H1 (cell line): ENCODE measurements at regions not wholly inside any gene's neighbourhood (a gene's known extent, or its start where the extent isn't known, plus 50 kb on each side); places are given as distances from the start of the nearest gene placed in this dataset.

Experiments
- CTCF ChIA-PET: fragments of 300-600 bp; sonication (Branson Sonifier 250); formaldehyde crosslinking; loops from one replicate; lab custom pipeline; 2021; ENCODE audit not compliant: partially characterized antibody; lab: Charles Lee
- POLR2A ChIA-PET: fragments of 300-600 bp; sonication (Branson Sonifier 250); formaldehyde crosslinking; loops from one replicate; lab custom pipeline; 2021; ENCODE audit warnings: inconsistent platforms; ENCODE audit not compliant: partially characterized antibody; lab: Charles Lee
- DNase-seq, 2 experiments: peaks; one replicate each; pipeline versions ENCODE4 v3.0.0 to v3.0.0-alpha.2; 2010 to 2022; ENCODE audit warnings: low spot score in 2 of 2, low read depth in 1 of 2, mixed read lengths in 1 of 2
- FAIRE-seq: peaks from 2 replicates; lab custom pipeline; 2011; peaks lifted over from hg19 to GRCh38; lab: Jason Lieb, UNC
- H2AFZ ChIP-seq: 2 replicates; pipeline ENCODE4 v1.8.1; 2012; ENCODE audit warnings: low read length, inconsistent platforms
- H2AK5ac ChIP-seq: 2 replicates; pipeline ENCODE4 v1.6.1; 2013; ENCODE audit warnings: low read depth, low read length
- H2BK120ac ChIP-seq: replicated peaks from 2 replicates; pipeline ENCODE3; 2013; ENCODE audit warnings: low read depth, low read length, inconsistent platforms
- H2BK12ac ChIP-seq: 2 replicates; pipeline ENCODE4 v1.6.1; 2013; ENCODE audit warnings: low read depth, low read length
- H2BK15ac ChIP-seq: 2 replicates; pipeline ENCODE4 v1.6.1; 2013; ENCODE audit warnings: low read length
- H2BK20ac ChIP-seq: 2 replicates; pipeline ENCODE4 v1.6.1; 2013; ENCODE audit warnings: low read length
- H2BK5ac ChIP-seq: 2 replicates; pipeline ENCODE4 v1.6.1; 2013; ENCODE audit warnings: low read depth, low read length
- H3K14ac ChIP-seq: 2 replicates; pipeline ENCODE4 v1.6.1; 2013; ENCODE audit warnings: inconsistent platforms; ENCODE audit not compliant: insufficient read length
- H3K18ac ChIP-seq: 2 replicates; pipeline ENCODE4 v1.6.1; 2013; ENCODE audit warnings: low read length; ENCODE audit errors: extremely low read depth
- H3K23ac ChIP-seq: 2 replicates; pipeline ENCODE4 v1.6.1; 2013; ENCODE audit warnings: inconsistent platforms; ENCODE audit not compliant: insufficient read length
- H3K23me2 ChIP-seq: 2 replicates; pipeline ENCODE4 v1.6.1; 2013; ENCODE audit warnings: low read depth, low read length
- H3K27ac ChIP-seq: 2 replicates; pipeline ENCODE4 v1.6.1; 2011; ENCODE audit warnings: low read depth, low read length, inconsistent platforms
- H3K27me3 ChIP-seq, 4 experiments: replicated peaks in 1 of 4; 1 replicate in 1 of 4; 2 replicates in 3 of 4; pipeline versions ENCODE4 v1.6.1 to v1.8.1; 2011 to 2013; ENCODE audit warnings: low read length in 3 of 4, mild to moderate bottlenecking in 3 of 4, inconsistent platforms in 2 of 4, mixed read lengths in 2 of 4, moderate library complexity in 1 of 4; ENCODE audit not compliant: control insufficient read depth in 3 of 4, insufficient read depth in 3 of 4; ENCODE audit errors: extremely low read depth in 1 of 4
- H3K36me3 ChIP-seq, 4 experiments: 2 replicates each; pipeline versions ENCODE4 v1.6.1 to v1.8.1; 2011 to 2013; ENCODE audit warnings: mild to moderate bottlenecking in 4 of 4, low read length in 3 of 4, moderate library complexity in 2 of 4, control low read depth in 1 of 4, inconsistent platforms in 1 of 4; ENCODE audit not compliant: insufficient read depth in 4 of 4, control insufficient read depth in 2 of 4
- H3K4ac ChIP-seq: replicated peaks from 2 replicates; pipeline ENCODE3; 2013; ENCODE audit warnings: low read length, low read depth, mixed read lengths, inconsistent platforms; ENCODE audit not compliant: insufficient read length
- H3K4me1 ChIP-seq, 4 experiments: replicated peaks in 1 of 4; 1 replicate in 1 of 4; 2 replicates in 3 of 4; pipeline versions ENCODE4 v1.6.1 to v1.8.1; 2011 to 2013; ENCODE audit warnings: low read length in 3 of 4, inconsistent platforms in 2 of 4, mixed read lengths in 1 of 4; ENCODE audit not compliant: insufficient read depth in 4 of 4, control insufficient read depth in 3 of 4
- H3K4me2 ChIP-seq, 2 experiments: 2 replicates each; pipeline versions ENCODE4 v1.6.1 to v1.8.1; 2011 to 2013; ENCODE audit warnings: low read depth in 2 of 2, low read length in 2 of 2, control low read depth in 1 of 2, inconsistent platforms in 1 of 2, mild to moderate bottlenecking in 1 of 2; ENCODE audit not compliant: insufficient read depth in 1 of 2
- H3K4me3 ChIP-seq, 4 experiments: fragments of 200-600, 300-600 bp in 1 of 4; sonication (generic), shearing (Covaris generic), sonication (Bioruptor Twin) in 1 of 4; 2 replicates each; pipeline versions ENCODE4 v1.5.1 to v1.8.1; 2011 to 2016; ENCODE audit warnings: low read length in 4 of 4, low read depth in 3 of 4, control low read depth in 2 of 4, inconsistent platforms in 2 of 4, mild to moderate bottlenecking in 2 of 4, mixed read lengths in 1 of 4, moderate library complexity in 1 of 4; ENCODE audit not compliant: insufficient read depth in 2 of 4; ENCODE audit errors: extremely low read depth in 1 of 4
- H3K56ac ChIP-seq: replicated peaks from 2 replicates; pipeline ENCODE3; 2013; ENCODE audit warnings: low read depth, mild to moderate bottlenecking, mixed read lengths, low read length, inconsistent platforms; ENCODE audit not compliant: insufficient read length
- H3K79me1 ChIP-seq: 2 replicates; pipeline ENCODE4 v1.6.1; 2013; ENCODE audit warnings: low read depth, low read length, control low read depth
- H3K79me2 ChIP-seq, 2 experiments: 2 replicates each; pipeline versions ENCODE4 v1.6.1 to v1.8.1; 2012 to 2013; ENCODE audit warnings: low read length in 2 of 2, mild to moderate bottlenecking in 2 of 2, inconsistent platforms in 1 of 2; ENCODE audit not compliant: insufficient read depth in 2 of 2, control insufficient read depth in 1 of 2
- H3K9ac ChIP-seq, 4 experiments: replicated peaks in 1 of 4; 1 replicate in 1 of 4; 2 replicates in 3 of 4; pipeline versions ENCODE4 v1.6.1 to v1.8.1; 2011 to 2013; ENCODE audit warnings: low read depth in 3 of 4, low read length in 3 of 4, control low read depth in 2 of 4, mild to moderate bottlenecking in 2 of 4, moderate library complexity in 2 of 4, inconsistent platforms in 1 of 4; ENCODE audit errors: extremely low read depth in 1 of 4
- H3K9me3 ChIP-seq, 2 experiments: 2 replicates each; pipeline versions ENCODE4 v1.6.1 to v1.8.1; 2012 to 2013; ENCODE audit warnings: mild to moderate bottlenecking in 2 of 2, moderate library complexity in 2 of 2, control low read depth in 1 of 2, inconsistent platforms in 1 of 2, low read depth in 1 of 2, low read length in 1 of 2, mixed read lengths in 1 of 2; ENCODE audit not compliant: insufficient read depth in 2 of 2
- H4K20me1 ChIP-seq, 2 experiments: replicated peaks in 1 of 2; 2 replicates each; pipeline versions ENCODE3 to v1.8.1; 2011 to 2013; ENCODE audit warnings: inconsistent platforms in 2 of 2, low read length in 2 of 2, mild to moderate bottlenecking in 1 of 2; ENCODE audit not compliant: insufficient read depth in 2 of 2, control insufficient read depth in 1 of 2
- H4K5ac ChIP-seq: 2 replicates; pipeline ENCODE4 v1.6.1; 2013; ENCODE audit warnings: low read length, low read depth, mixed read lengths, inconsistent platforms; ENCODE audit not compliant: insufficient read length
- H4K8ac ChIP-seq: 2 replicates; pipeline ENCODE4 v1.8.0; 2013; ENCODE audit warnings: mild to moderate bottlenecking, moderate library complexity, low read length, inconsistent platforms; ENCODE audit not compliant: insufficient read depth; ENCODE audit errors: extremely low read depth
- H4K91ac ChIP-seq: replicated peaks from 2 replicates; pipeline ENCODE3; 2013; ENCODE audit warnings: low read length, mixed read lengths, inconsistent platforms; ENCODE audit not compliant: insufficient read length
- GTF2F1 ChIP-seq: IDR thresholded peaks from 2 replicates; pipeline ENCODE4 v1.6.1; 2012; ENCODE audit warnings: low read depth, low read length, improper control_type of control experiment, borderline replicate concordance
- POLR2AphosphoS5 ChIP-seq: IDR thresholded peaks from 2 replicates; pipeline ENCODE4 v1.6.1; 2011; ENCODE audit warnings: low read depth, low read length
- POU5F1 ChIP-seq: IDR thresholded peaks from 2 replicates; pipeline ENCODE4 v1.6.1; 2011; ENCODE audit warnings: low read depth, mild to moderate bottlenecking, low read length, moderate library complexity
- WGBS, 2 experiments: shearing (Covaris generic) in 1 of 2; methylation state at CpG; one replicate each; pipeline versions ENCODE4 v1.1.6 to v1.1.7; 2013 to 2015; ENCODE audit warnings: low lambda C conversion rate in 2 of 2, mixed read lengths in 2 of 2, inconsistent platforms in 1 of 2, low coverage in 1 of 2, missing lambda C conversion rate in 1 of 2; ENCODE audit not compliant: insufficient replicate concordance in 2 of 2, insufficient coverage in 1 of 2, insufficient read length in 1 of 2; ENCODE audit errors: extremely low coverage in 1 of 2, missing lambda C conversion rate in 1 of 2; 5-methylcytosine and 5-hydroxymethylcytosine counted together

- Histone ChIP-seq H3K23ac (no peak overlapping the region), H3K79me1 (no peaks in the 10 kb centered on the region), H3K36me3 (no peaks in the 10 kb centered on the region), H2AK5ac (no peak overlapping the region), H3K56ac (no peak overlapping the region), H3K4me1 (no peaks in the 10 kb centered on the region), H3K4ac (no peak overlapping the region), H3K79me2 (no peaks in the 10 kb centered on the region), H3K27me3 (no peaks in the 10 kb centered on the region), H3K9ac (no peak overlapping the region), H3K4me2 (no peak overlapping the region), H2BK15ac (no peak overlapping the region), H3K23me2 (peaks cover 3% of the 10 kb centered on the region; the same call in 1 of the 2 replicates), H2AFZ (no peak overlapping the region), H4K8ac (no peak overlapping the region), H2BK12ac (no peak overlapping the region), H3K27ac (no peak overlapping the region), H3K14ac (no peak overlapping the region), H4K5ac (no peak overlapping the region), H2BK5ac (no peak overlapping the region), H2BK20ac (no peak overlapping the region), H3K4me3 (no peak overlapping the region), H3K18ac (no peak overlapping the region), H2BK120ac (no peak overlapping the region), H4K20me1 (no peaks in the 10 kb centered on the region), H4K91ac (no peak overlapping the region), H3K9me3 (no peaks in the 10 kb centered on the region)
- CTCF ChIA-PET, result no interaction called here
- no peak for FAIRE-seq
- no peak for DNase-seq
- POLR2A ChIA-PET, result no interaction called here
- WGBS, 2 experiments, result 90% methylated on average over 6 of the region's 6 CpGs; no CpG with 5 or more reads in 1 of the 2 experiments
- TF ChIP-seq GTF2F1, result no peak
- no peak for TF ChIP-seq POLR2AphosphoS5
- TF ChIP-seq POU5F1, result no peak
These were observed 84.1 kb downstream of the KLF4 start for GRCh38 chr9:107405511-107405910.
